ENCODE measurements at regions not wholly inside any gene's neighbourhood (a gene's known extent, or its start where the extent isn't known, plus 50 kb on each side); places are given as distances from the start of the nearest gene placed in this dataset.

- H4K8ac ChIP-seq (ENCODE audit: low read depth in 2 of 2, low read length in 2 of 2), result no peak overlapping the region
- no TSS peak for BruUV-seq (replicated peaks)
- WGBS, 2 experiments (ENCODE audit: extremely low coverage in 2 of 2, insufficient read length in 1 of 2), result no CpG with 5 or more reads among the region's 5 CpGs
- intact Hi-C loops (cut with micrococcal nuclease) (no loop called here), in situ Hi-C loops (cut with MboI; ENCODE audit: low sequenced_read_pairs) (no loop called here), dilution Hi-C loops (cut with HindIII; ENCODE audit: low sequenced_read_pairs, unreplicated experiment) (no loop called here)
- no peaks in the 10 kb centered on the region for H4K20me1 ChIP-seq (ENCODE audit: insufficient read depth, low read length)
- H3K4me3 ChIP-seq (ENCODE audit: insufficient read depth, low read depth, low read length), result no peak overlapping the region
- peaks cover 8% of the 10 kb centered on the region; the same call in 1 of the 2 replicates for H3K9me3 ChIP-seq (ENCODE audit: control insufficient read depth, insufficient read depth, low read length)
- ChIA-PET POLR2A (ENCODE audit: unreplicated experiment) (no interaction called here), CTCF (no interaction called here)
- H2BK15ac ChIP-seq (ENCODE audit: low read depth, low read length), result no peak overlapping the region
- no peak overlapping the region for H3K9ac ChIP-seq (ENCODE audit: low read depth, low read length)
- no peak overlapping the region for H2AK5ac ChIP-seq (ENCODE audit: low read depth, low read length)
- no peak overlapping the region for H3K14ac ChIP-seq (replicated peaks; ENCODE audit: low read depth, low read length)
- H2AFZ ChIP-seq (replicated peaks; ENCODE audit: low read length, poor library complexity), result no peak overlapping the region
- H4K5ac ChIP-seq (ENCODE audit: low read depth, low read length), result no peak overlapping the region
- H4K91ac ChIP-seq (ENCODE audit: insufficient read depth, low read depth, low read length), result no peak overlapping the region
- no peaks in the 10 kb centered on the region for H3K27me3 ChIP-seq (ENCODE audit: control insufficient read depth, insufficient read depth, low read length)
- H3K36me3 ChIP-seq (ENCODE audit: control insufficient read depth, insufficient read depth, low read length), result no peaks in the 10 kb centered on the region
- no peaks in the 10 kb centered on the region for H3K79me1 ChIP-seq (ENCODE audit: low read depth in 1 of 2, low read length in 2 of 2)
- no peak overlapping the region for H2BK5ac ChIP-seq (ENCODE audit: low read depth, low read length, poor library complexity, severe bottlenecking)
- H3K9me1 ChIP-seq (ENCODE audit: insufficient read depth, low read length), result no peaks in the 10 kb centered on the region
- DNase-seq, result no peak
- H3K56ac ChIP-seq (ENCODE audit: extremely low read depth, insufficient read depth, low read length), result no peak overlapping the region
- H3K4me1 ChIP-seq (ENCODE audit: control insufficient read depth, insufficient read depth, low read length), result no peaks in the 10 kb centered on the region
- no peak for ATAC-seq (ENCODE audit: low read depth)
- TF ChIP-seq MXI1 (IDR thresholded peaks at IDR 0.05; ENCODE audit: borderline replicate concordance, low read depth, low read length) (no peak), MAFK (IDR thresholded peaks at IDR 0.05; ENCODE audit: low read depth, low read length) (no peak), BHLHE40 (IDR thresholded peaks at IDR 0.05; ENCODE audit: low read depth, low read length) (no peak), USF2 (IDR thresholded peaks at IDR 0.05; ENCODE audit: low read depth, low read length) (no peak), MAZ (IDR thresholded peaks at IDR 0.05; ENCODE audit: borderline replicate concordance, low read depth, low read length) (no peak), RCOR1 (IDR thresholded peaks at IDR 0.05; ENCODE audit: insufficient replicate concordance, low read length) (no peak), FOS (IDR thresholded peaks at IDR 0.05; ENCODE audit: low read depth, low read length) (no peak), CHD1 (IDR thresholded peaks at IDR 0.05; ENCODE audit: low read depth, low read length) (no peak), SMC3 (IDR thresholded peaks at IDR 0.05; ENCODE audit: low read depth, low read length) (no peak), POLR2A (IDR thresholded peaks at IDR 0.05; ENCODE audit: low read depth, low read length) (no peak), RAD21 (IDR thresholded peaks at IDR 0.05; ENCODE audit: low read length) (no peak), CTCF (conservative IDR thresholded peaks at IDR 0.05; ENCODE audit: low read depth, low read length) (no peak), RFX5 (IDR thresholded peaks at IDR 0.05; ENCODE audit: low read depth, low read length) (no peak), NFE2L2 (IDR thresholded peaks at IDR 0.05; ENCODE audit: low read depth, low read length) (no peak), CEBPB (IDR thresholded peaks at IDR 0.05; ENCODE audit: low read depth, low read length) (no peak)
- no peak overlapping the region for H2BK20ac ChIP-seq (ENCODE audit: low read depth, low read length)
- H3K23ac ChIP-seq (ENCODE audit: low read depth, low read length), result no peak overlapping the region
- no peak overlapping the region for H3K18ac ChIP-seq (ENCODE audit: low read depth, low read length)
- H3K4ac ChIP-seq (ENCODE audit: low read depth, low read length), result no peak overlapping the region
- no peak overlapping the region for H3K4me2 ChIP-seq (ENCODE audit: low read depth, low read length)
- H2AK9ac ChIP-seq (replicated peaks; ENCODE audit: low read depth, low read length, poor library complexity), result no peak overlapping the region
- H3K27ac ChIP-seq (ENCODE audit: insufficient read depth, low read length), result no peak overlapping the region
- no peak overlapping the region for H2BK120ac ChIP-seq (ENCODE audit: low read depth, low read length)
Measured at GRCh38 chr16:20147091-20147490, 73.4 kb upstream of the GPR139 start.

Data from IMR-90 (cell line).